Hepatocyte (in vitro differentiated cells): ENCODE measurements at regions not wholly inside any gene's neighbourhood (a gene's known extent, or its start where the extent isn't known, plus 50 kb on each side); places are given as distances from the start of the nearest gene placed in this dataset.

ENCODE experiments used
- DNase-seq: peaks from one replicate; pipeline ENCODE4 v3.0.0-alpha.2; 2016; ENCODE audit warnings: low spot score
- H2AFZ ChIP-seq: fragments of 200-600 bp; sonication (generic); 2 replicates; pipeline ENCODE4 v1.6.0; 2016; ENCODE audit warnings: antibody characterized with exemption, mild to moderate bottlenecking
- H3K27ac ChIP-seq: fragments of 200-600 bp; sonication (generic); 2 replicates; pipeline ENCODE4 v1.5.1; 2016; ENCODE audit warnings: mild to moderate bottlenecking
- H3K27me3 ChIP-seq: fragments of 200-600 bp; sonication (generic); 2 replicates; pipeline ENCODE4 v1.6.1; 2016
- H3K36me3 ChIP-seq: fragments of 200-600 bp; sonication (generic); replicated peaks from 2 replicates; pipeline ENCODE4 v1.5.1; 2016; ENCODE audit warnings: low read depth; ENCODE audit not compliant: insufficient read depth
- H3K4me1 ChIP-seq: fragments of 200-600 bp; sonication (generic); 2 replicates; pipeline ENCODE4 v1.5.1; 2016; ENCODE audit warnings: mild to moderate bottlenecking, moderate library complexity; ENCODE audit not compliant: insufficient read depth
- H3K4me2 ChIP-seq: fragments of 200-600 bp; sonication (generic); 2 replicates; pipeline ENCODE4 v1.6.0; 2016
- H3K4me3 ChIP-seq: fragments of 200-600 bp; sonication (generic); 2 replicates; pipeline ENCODE4 v1.5.1; 2016; ENCODE audit warnings: mild to moderate bottlenecking
- H3K79me2 ChIP-seq: fragments of 200-600 bp; sonication (generic); 2 replicates; pipeline ENCODE4 v1.6.0; 2017; ENCODE audit warnings: mild to moderate bottlenecking
- H3K9me2 ChIP-seq: fragments of 200-600 bp; sonication (generic); replicated peaks from 2 replicates; pipeline ENCODE4 v1.6.0; 2017; ENCODE audit warnings: mild to moderate bottlenecking; ENCODE audit not compliant: insufficient read depth
- H3K9me3 ChIP-seq: fragments of 200-600 bp; sonication (generic); 2 replicates; pipeline ENCODE4 v1.5.1; 2016; ENCODE audit warnings: low read depth, mild to moderate bottlenecking
- H4K20me1 ChIP-seq: fragments of 200-600 bp; sonication (generic); 2 replicates; pipeline ENCODE4 v1.6.0; 2016; ENCODE audit warnings: mild to moderate bottlenecking; ENCODE audit not compliant: insufficient read depth, poor library complexity, severe bottlenecking
- CTCF ChIP-seq: fragments of 200-600 bp; sonication (generic); IDR thresholded peaks from 2 replicates; pipeline ENCODE4 v1.5.1; 2016; ENCODE audit warnings: antibody characterized with exemption, mild to moderate bottlenecking; ENCODE audit not compliant: poor library complexity
- EZH2 ChIP-seq: fragments of 200-600 bp; sonication (generic); IDR thresholded peaks from 2 replicates; pipeline ENCODE4 v1.6.1; 2016; ENCODE audit warnings: antibody characterized with exemption, mild to moderate bottlenecking, borderline replicate concordance
- EZH2phosphoT487 ChIP-seq: fragments of 200-600 bp; sonication (generic); IDR thresholded peaks from one replicate; pipeline ENCODE4 v1.6.1; 2018; ENCODE audit warnings: antibody characterized with exemption, mild to moderate bottlenecking, low read depth, moderate library complexity; ENCODE audit not compliant: unreplicated experiment, severe bottlenecking
- WGBS: methylation state at CpG from one replicate; pipeline ENCODE4 v1.1.6; 2016; ENCODE audit warnings: low lambda C conversion rate; ENCODE audit errors: missing lambda C conversion rate; 5-methylcytosine and 5-hydroxymethylcytosine counted together

- H4K20me1 ChIP-seq = no peaks in the 10 kb centered on the region
Measured at GRCh38 chr2:37874470-37874869, 50.6 kb upstream of the RMDN2 start.

More at GRCh38 chr2:37874470-37874869, 50.6 kb upstream of the RMDN2 start:
- Histone ChIP-seq H3K27ac (no peak overlapping the region), H3K4me1 (peaks cover 25% of the 10 kb centered on the region), H2AFZ (no peak overlapping the region), H3K27me3 (no peaks in the 10 kb centered on the region), H3K79me2 (no peaks in the 10 kb centered on the region), H3K36me3 (no peaks in the 10 kb centered on the region), H3K9me3 (no peaks in the 10 kb centered on the region), H3K4me3 (no peak overlapping the region), H3K9me2 (no peaks in the 10 kb centered on the region), H3K4me2 (no peak overlapping the region)
- 96% methylated on average over 7 of the region's 7 CpGs for WGBS
- no peak for TF ChIP-seq EZH2
- TF ChIP-seq CTCF = no peak
- no peak for TF ChIP-seq EZH2phosphoT487
- DNase-seq = no peak
